ENCODE measurements at regions not wholly inside any gene's neighbourhood (a gene's known extent, or its start where the extent isn't known, plus 50 kb on each side); places are given as distances from the start of the nearest gene placed in this dataset.

- no peak for TF ChIP-seq CTCF (conservative IDR thresholded peaks at IDR 0.05; ENCODE audit: low read depth in 2 of 2)
- no peak for TF ChIP-seq CREB1 (CRISPR knock-in tag; IDR thresholded peaks at IDR 0.05; ENCODE audit: low read depth)
- TF ChIP-seq EZH2 (IDR thresholded peaks at IDR 0.05; ENCODE audit: low read depth, unreplicated experiment) = no peak
- no peak for TF ChIP-seq REST (IDR thresholded peaks at IDR 0.05; ENCODE audit: unreplicated experiment)
- TF ChIP-seq POLR2AphosphoS5 (IDR thresholded peaks at IDR 0.05; ENCODE audit: low read depth) = no peak
- TF ChIP-seq ZNF114 (CRISPR knock-in tag; IDR thresholded peaks at IDR 0.05) = no peak
- TF ChIP-seq EZH2phosphoT487 (IDR thresholded peaks at IDR 0.05; ENCODE audit: unreplicated experiment) = no peak
- no peak for TF ChIP-seq JUNB (IDR thresholded peaks at IDR 0.05; ENCODE audit: unreplicated experiment)
- no peak for TF ChIP-seq STAT1 (IDR thresholded peaks at IDR 0.05; ENCODE audit: unreplicated experiment)
- no peak for TF ChIP-seq ZNF331 (CRISPR knock-in tag; IDR thresholded peaks at IDR 0.05; ENCODE audit: low read depth)
Measured at GRCh38 chr10:1881636-1882035, 144.3 kb upstream of the ADARB2 start.
